Hematopoietic multipotent progenitor cell (in vitro differentiated cells): ENCODE measurements at regions not wholly inside any gene's neighbourhood (a gene's known extent, or its start where the extent isn't known, plus 50 kb on each side); places are given as distances from the start of the nearest gene placed in this dataset.

ENCODE experiments used
- DNase-seq, 3 donors: peaks; one replicate each; pipeline ENCODE4 v3.0.0-alpha.2; 2011 to 2015; ENCODE audit warnings: low read depth in 2 of 3, low spot score in 2 of 3

DNA sequence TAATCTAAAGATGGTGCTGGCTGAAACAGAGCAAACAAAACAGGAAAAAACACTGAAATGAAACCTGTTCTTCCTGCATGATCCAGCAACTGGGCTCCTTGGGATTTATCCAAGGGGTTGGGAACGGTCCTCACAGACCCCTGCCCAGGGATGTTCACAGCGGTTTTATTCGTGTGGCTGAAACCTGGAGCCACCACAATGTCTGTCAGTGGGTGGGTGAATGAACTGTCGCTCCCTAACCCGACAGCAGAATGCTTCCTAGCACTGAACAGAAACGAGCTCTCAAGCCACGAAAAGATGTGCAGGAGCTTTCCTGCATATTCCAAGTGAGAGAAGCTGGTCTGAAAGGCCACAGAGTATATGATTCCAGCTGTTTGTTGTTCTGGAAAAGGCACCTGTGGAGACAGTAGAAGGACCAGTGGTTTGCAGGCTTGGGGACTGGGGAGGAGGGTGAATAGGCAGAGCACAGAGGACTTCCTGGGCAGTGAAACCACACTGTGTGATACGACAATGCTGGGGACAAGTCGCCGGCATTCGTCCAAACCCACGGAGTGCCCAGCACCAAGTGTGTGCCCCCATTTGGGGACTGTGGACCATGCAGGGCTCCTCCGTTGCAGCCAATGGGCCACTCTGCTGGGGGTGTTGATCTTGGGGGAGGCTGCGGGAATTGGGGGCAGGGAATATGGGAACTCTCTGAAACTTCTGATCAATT is 73.9 kb downstream of the TEX29 start:
- DNase-seq, result no peak

DNA sequence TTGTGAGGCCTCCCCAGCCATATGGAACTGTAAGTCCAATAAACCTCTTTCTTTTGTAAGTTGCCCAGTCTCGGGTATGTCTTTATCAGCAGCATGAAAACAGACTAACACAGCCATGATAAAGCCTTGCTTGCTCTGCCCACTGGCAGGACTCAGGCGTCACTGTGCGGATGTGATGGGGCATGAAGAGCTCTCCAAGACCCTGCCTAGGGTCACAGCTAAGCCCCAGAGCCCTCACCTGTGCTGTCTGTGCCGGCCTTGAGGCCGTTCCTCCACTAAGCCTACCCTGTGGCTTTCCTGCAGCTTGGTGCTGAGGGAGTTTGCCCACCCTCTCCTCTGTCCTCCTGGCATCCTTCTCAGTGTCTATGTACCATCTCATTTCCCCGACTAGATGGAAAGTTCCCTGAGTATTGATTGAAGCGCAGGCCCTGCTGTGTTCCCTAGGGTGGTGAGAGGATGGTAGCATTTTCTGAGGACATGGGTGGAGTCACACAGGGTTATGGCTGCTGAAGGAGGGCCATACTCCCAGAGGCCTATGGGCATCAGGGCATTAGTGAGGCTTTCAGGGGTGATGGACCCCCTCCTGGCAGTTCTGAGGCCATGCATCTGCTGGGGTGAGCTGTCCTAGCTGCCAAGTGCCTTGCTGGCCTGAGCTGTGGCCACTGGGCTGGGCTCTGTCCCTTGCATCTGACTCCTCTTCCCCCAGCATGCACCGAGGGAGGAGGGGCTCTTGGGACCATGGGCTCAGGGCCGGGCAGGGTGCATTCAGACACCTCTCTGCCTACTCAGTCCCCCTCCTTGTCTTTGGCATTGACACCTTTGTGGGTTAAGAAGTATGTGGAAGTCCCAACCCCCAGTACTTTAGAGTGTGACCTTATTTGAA is 75.3 kb downstream of the TEX29 start:
- no peak for DNase-seq

DNA sequence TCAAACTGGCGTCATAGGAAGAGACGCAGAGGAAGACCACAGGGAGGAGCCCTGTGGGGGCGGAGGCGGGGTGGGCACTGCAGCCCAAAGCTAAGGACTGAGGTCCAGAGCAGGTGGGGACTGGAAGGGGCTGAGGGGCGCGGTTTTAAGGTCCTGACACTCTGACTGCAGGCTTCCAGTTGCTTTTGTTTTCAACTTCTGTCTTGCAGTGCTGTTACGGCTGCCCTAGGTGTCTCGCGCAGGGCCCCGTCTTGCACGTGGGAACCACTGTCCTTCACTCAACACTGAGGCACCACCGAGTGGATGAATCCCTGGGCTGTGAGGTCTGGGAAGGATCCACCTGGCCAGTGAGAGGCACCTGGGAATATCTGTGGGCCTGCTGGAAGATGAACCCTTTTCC is 76.0 kb downstream of the TEX29 start:
- DNase-seq, result no peak

DNA sequence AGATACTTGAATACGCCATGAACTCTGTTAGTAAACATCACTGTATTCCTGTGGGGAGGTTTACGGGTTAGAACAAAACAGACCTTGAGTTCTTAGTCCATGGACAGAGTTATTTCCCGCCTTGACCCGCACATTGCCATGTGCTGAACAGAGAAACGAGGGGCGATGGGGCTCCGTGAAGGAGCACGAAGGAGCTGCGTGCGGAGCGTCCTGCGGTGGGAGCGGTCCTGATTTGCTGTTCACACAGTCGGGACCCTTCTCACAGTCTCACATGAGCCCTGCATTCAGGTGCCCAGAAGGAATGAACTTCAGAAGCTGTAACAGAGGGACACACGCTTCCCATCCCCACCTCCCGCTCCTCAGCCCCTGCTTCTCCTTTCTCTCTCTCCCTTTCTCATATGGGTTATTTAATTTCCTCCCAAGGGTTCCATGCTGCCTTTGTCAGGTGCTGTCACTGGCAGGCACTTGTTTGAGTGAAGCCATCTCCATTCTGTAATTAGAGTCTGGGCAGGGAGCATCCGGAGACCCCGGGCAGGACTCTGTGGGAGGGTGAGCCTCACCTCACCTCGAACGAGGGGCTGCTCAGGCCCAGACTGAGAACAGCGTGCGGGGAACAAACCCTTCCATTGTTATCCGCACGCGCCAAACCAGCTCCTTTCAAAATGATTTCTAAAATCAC is 76.9 kb downstream of the TEX29 start:
- DNase-seq, result no peak

DNA sequence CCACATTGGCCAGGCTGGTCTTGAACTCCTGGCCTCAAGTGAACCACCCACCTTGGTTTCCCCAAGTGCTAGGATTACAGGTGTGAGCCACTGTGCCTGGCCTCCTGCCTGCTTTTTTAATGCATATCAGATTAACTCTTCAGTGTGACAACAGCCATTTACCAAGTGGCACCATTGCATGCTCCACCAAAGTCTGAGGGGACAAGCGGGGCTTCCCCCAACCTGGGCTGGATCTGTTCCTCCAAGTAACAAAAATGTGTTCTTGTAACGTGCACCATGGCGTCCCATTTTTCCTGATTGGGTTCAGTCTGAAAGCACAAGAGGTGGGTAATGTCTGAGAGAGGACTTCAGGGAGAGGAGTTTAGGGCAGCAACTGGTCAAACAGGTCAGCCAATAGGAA is 77.8 kb downstream of the TEX29 start:
- DNase-seq, result no peak

- no peak for DNase-seq
Observed at GRCh38 chr13:111398715-111399299, 78.4 kb downstream of the TEX29 start.

GRCh38 chr13:111399334-111399733 is 78.9 kb downstream of the TEX29 start:
- no peak for DNase-seq

- no peak for DNase-seq
Observed at GRCh38 chr13:111399776-111400538, 79.5 kb downstream of the TEX29 start.

GRCh38 chr13:111401151-111401550 is 80.7 kb downstream of the TEX29 start:
- no peak for DNase-seq

DNA sequence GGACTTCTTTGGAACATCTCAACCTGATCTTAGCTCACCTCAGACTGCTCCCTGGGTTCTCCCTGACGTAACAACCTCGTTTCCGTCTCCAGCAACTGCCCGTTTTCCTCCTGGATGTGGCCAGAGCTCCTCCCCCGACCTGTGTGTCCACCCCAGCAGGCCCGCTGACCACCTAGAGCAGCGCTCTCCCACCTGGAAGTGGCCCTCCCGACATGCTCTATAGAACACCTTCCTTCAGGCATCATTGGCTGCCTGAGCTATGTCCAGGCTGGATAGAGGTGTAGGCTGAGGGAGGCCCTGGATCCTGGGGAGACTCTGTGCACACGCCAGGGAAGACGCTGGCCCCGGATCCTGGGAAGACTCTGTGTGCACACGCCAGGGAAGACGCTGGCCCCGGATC is 81.3 kb downstream of the TEX29 start:
- DNase-seq, result no peak

DNA sequence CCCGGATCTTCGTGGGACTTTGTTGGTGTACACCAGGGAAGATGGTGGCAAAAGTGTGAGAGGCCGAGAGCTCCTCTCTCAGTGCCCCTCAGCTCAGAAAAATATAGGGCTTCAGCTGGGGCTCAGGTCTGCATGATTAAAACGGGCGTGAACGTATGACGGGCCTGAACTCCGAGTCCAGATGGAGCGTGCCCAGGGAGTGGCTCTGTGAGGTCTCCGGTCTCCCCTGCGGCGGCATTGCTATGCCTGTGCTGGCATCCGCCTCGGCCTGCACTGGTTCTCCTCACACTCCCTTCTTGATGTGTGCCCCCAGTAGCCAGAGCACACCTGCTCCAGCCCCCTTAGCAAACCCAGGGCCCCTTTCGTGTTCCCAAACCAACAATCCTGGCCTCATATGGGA is 82.0 kb downstream of the TEX29 start:
- no peak for DNase-seq

- no peak for DNase-seq
Observed at GRCh38 chr13:111403266-111403665, 82.8 kb downstream of the TEX29 start.

GRCh38 chr13:111404746-111405145 is 84.3 kb downstream of the TEX29 start:
- DNase-seq, result no peak

DNA sequence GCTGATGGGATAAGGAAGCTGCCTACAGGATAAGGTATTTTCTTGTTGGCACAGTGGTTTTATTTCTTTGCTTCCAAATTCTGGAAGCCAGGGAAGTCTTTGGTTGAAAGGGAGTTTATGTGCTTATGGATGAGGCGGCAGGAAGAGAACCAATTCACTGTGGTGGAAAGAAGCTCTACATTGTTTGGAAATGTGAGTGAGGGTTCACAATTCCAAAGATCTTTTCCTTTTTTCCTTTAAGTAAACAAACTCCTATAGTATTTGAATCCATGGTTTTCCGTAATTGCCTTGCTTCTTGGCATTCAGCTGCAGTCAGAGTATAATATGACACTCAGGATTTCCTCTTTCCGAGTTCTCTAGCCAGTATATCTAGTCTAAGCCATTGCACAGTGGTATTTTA is 86.2 kb downstream of the TEX29 start:
- no peak for DNase-seq

- DNase-seq, result no peak
Observed at GRCh38 chr13:111407381-111408131, 87.1 kb downstream of the TEX29 start.

DNA sequence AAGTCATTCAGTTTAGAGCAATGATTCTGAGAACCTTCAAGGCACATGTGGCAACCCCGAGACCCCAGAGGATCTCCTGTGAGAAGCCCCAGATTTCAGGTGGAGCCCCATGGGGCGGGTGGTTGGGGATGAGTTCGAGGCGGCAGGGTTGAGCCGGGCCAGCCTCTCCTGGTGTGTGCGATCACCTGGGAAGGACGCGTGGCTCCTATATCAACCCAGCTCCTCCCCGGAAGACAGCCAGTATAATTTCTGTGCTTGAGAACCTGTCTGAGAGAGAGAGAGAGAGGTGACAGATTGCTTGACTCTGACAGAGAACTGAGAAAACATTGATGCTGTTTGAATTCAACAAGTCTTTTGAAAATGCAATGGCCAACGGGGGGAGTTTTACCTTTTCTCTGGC is 89.0 kb downstream of the TEX29 start:
- no peak for DNase-seq

- DNase-seq, result no peak
Observed at GRCh38 chr13:111410232-111411021, 90.0 kb downstream of the TEX29 start.

DNA sequence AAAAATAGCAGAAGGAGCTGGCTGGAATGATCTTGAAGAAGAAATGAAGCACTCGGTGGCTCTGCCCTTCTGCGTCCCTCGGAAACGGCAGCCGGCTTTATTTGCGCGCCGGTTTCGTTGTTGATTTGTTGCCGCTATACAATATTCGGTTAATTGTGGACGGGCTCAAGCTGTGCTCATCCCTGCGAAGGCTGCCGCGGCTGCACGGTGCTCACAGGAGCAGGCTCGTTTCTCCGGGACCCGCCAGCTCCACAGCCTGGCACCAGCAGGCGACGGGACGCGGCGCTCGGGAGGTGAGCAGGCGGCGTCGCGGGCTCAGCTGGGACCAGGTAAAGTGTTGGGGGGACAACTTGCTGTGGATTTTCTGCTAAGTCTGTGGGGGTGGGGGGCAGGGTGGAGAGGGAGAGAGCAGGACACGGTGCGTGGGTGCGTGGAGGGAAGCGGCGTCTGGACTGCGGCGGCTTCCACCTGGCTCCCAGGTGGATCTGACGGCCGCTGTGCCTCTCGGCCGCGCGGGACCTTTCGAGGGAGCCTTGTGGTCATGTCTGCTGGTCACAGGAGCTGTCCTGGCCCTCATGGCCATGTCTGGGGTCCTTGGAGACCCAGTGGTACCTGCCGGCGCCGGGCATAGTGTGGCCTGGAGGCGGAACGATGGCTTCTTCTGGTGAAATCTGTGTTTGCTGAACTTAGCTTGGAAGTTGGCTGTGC is 90.9 kb downstream of the TEX29 start:
- no peak for DNase-seq
